UCSD-AML1 (cell line): ENCODE measurements at regions not wholly inside any gene's neighbourhood (a gene's known extent, or its start where the extent isn't known, plus 50 kb on each side); places are given as distances from the start of the nearest gene placed in this dataset.
"Not testable (repeated sequence)": the region's sequence is repeated elsewhere in the genome, so short reads cannot be mapped to it uniquely, and the experiment has no call there.

Experiments
- DNase-seq: peaks from one replicate; lab custom pipeline; 2025; ENCODE audit not compliant: unreplicated experiment; lab: John Stamatoyannopoulos, UW

DNA sequence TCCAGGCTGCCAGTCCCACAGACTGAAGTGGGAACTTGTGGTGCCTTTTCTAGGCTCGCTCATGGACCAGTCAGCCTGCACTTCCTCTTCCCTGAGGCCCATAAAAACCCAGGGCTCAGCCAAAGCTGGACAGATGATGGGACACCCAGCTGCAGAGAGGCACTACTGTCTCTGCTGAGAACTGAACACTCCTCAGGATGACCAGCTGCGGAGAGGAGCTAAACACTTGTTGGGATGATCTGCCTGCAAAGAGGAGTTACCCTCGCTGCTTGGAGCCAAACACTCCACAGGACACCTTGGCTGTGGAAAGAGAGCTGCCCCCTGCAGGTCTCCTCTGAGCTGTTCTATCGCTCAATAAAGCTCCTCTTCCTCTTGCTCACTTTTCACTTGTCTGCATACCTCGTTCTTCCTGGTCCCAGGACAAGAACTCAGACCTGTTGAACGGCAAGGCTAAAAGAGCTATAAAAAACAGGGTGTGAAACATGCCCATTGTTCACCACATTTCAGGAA lies 465.5 kb downstream of the GUCY1A2 start:
- no peak for DNase-seq

DNA sequence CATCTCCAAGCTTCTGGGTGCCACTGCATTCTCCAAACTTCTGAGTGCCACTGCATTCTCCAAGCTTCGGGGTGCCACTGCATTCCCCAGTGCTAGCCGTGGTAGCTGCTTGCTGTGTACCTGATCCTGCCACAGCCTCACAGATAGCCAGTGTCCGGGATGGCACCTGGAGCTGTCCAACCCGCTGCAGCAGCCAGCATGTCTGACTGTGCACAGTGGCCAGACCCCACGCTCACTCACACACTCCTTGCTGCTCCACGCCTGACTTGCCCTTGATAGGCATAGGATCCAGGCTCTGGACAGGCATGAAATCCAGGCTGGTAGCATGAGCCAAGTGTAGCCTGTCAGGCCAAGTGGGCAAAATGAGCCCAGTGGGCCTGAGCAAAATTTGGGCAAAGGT lies 465.0 kb downstream of the GUCY1A2 start:
- DNase-seq = peak; percentile 4

DNA sequence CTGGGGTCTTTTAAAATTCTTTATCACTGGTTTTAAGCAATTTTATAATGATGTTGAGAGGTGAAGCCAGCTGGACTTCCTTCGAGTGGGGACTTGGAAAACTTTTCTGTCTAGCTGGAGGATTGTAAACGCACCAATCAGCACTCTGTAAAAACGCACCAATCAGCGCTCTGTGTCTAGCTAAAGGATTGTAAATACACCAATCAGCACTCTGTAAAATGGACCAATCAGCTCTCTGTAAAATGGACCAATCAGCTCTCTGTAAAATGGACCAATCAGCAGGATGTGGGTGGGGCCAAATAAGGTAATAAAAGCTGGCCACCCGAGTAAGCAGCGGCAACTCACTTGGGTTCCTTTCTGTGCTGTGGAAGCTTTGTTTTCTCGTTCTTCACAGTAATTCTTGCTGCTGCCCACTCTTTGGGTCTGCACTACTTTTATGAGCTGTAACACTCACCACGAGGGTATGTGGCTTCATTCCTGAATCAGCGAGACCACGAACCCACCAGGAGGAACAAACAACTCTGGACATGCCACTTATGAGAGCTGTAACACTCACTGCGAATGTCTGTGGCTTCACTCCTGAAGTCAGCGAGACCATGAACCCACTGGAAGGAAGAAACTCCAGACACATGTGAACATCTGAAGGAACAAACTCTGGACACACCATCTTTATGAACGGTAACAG lies 462.6 kb downstream of the GUCY1A2 start:
- DNase-seq = not testable (repeated sequence)

DNA sequence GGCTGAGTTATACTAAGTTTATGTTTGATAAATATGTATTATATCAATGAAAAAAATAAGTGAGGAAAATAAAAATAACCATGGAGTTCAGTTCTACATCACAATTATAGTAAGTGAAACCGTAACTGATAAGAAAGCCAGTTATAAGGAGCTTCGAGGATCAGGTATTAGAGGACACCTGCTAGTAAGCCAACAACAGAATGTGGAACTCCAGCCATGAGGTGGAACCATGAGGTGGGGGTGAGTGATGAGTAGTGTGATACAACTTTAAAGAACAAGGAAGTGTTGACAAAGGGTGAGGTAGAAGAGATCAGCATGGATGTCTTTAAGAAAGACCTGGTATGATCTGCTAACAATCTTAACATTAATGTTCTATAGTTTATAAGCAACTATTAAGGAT lies 452.9 kb downstream of the GUCY1A2 start:
- no peak for DNase-seq

DNA sequence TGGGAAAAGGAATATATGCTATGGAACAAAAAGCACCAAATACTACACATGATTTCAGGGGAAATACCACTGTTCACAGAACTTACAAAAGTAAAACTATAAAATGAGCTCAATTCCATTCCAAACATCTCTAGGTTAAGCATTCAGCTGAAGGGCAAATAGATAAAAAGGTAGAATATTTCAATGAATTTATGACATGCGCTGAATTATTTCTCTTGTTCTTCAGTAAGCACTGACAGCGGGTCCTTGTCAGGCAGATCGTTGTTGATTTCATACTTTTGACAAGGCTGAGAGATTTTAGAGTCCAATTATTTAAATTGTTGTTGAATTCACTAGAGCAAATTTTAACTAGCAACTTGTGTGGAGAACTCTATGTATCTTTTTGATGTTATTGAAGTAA lies 449.6 kb downstream of the GUCY1A2 start:
- no peak for DNase-seq

DNA sequence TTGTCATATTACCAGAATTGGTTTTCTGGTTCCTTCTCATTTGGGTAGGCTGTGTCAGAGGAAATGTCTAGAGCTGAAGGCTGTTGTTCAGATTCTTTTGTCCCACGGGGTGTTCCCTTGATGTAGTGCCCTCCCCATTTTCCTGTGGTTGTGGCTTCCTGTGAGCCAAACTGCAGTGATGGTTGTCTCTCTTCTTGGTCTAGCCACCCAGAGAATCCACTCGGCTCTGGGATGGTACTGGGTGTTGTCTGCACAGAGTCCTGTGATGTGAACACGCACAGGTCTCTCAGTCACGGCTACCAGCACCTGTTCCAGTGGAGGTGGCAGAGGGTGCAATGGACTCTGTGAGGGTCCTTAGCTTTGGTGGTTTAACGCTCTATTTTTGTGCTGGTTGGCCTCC lies 440.9 kb downstream of the GUCY1A2 start:
- DNase-seq = not testable (repeated sequence)

DNA sequence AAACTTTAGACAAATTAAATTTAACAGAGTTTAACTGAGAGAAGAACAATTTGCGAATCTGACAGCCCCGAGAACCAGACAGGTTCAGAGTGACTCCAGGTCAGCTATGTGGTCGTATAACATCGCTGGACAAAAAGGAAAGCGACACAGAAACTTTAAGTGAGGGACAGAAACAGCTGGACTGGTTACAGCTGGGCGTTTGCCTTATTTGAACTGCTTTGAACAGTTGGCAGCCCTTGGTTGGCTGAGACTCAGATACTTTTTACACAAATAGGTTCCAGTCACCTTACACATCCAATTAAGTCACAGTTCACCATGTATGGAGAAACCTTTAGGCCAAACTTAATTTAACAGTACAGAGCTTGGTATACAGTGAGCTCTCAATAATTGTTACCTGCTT lies 436.9 kb downstream of the GUCY1A2 start:
- DNase-seq = no peak

DNA sequence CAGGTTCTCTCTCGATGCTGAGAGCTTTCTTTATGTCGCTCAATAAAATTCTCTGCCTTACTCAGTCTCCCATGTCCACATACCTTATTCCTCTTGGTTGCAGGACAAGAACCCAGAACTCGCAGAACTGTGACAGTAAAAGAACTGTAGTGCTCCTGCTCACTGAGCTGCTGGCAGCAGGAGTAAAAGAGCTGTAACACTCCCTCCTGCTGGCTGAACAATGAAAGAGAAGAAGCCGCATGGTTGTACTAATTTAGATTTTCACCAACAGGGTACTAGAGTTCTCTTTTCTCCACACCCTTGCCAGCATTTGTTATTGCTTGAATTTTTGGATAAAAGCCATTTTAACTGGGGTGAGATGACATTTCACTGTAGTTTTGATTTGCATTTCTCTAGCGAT lies 433.2 kb downstream of the GUCY1A2 start:
- no peak for DNase-seq

DNA sequence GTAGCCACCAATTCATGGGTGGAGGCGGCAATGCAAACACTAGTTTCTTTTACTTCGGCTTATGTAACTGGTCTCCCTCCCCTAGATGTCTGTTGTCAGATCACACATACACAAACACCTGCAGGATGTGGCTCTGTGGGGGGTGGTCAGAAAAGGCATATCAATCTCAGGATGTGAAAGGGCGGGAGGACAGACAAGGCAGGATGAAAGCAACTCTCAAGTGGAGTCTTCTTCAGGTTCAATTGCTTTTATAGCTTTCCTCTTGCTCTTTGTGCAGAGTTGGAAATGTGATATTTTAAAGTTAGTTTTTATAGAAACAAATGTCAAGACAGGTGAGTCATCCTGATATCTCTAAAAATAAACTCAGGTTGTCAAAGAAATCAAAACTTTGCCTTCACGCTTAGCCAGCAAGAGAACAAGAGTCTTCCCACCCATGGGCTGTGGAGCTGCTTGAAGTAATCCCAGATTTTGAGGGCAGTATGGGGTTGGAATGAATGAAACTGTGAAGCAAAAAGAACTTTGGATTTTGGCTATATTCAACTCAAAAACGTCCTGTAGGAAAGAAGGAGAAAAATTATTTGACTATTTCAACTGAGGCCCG lies 423.4 kb downstream of the GUCY1A2 start:
- DNase-seq = no peak

DNA sequence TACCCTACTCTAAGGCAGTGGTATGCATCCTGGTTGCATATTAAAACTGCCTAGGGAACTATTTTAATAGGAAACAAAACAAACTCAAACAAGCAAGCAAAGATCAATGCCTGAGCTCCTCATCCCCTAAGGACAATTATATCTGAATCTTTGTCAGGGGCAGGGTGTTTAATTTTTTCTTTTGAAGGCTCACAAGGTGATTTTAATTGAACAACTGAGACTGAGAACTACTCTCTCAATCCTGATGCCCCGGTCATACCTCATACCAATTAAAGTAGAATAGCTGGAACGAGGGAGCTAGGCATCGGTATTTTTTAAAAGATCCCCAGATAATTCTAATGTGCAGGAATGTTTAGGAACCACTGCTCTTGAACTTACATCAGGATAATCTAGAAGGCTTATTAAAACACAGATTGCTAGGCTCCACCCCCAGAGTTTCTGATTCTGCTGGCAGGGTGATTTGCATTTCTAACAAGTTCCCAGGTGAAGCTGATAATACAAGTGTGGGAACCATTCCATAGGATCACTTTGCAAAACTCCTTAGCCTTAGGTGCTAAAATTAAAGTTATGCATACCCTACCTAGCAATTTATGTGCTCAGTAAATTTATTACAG lies 416.5 kb downstream of the GUCY1A2 start:
- no peak for DNase-seq

DNA sequence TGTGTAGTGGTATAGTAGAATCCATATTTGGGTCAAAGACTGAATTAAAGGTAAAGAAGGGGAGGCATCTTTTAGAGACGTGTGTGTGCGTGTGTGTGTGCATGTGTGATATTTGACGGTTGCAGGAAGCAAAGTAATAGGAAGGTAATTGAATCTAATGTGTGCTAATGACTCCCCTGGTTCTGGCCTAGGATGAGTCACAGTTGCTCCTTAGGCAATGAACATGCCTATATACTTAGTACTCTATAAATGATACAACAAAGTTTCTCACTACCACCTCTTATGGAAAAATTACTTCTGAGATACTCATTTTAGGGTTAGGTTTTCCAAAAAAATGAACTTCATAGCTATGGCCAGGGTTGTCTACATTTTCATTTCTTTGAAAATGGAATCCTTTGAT lies 409.6 kb downstream of the GUCY1A2 start:
- DNase-seq = no peak

DNA sequence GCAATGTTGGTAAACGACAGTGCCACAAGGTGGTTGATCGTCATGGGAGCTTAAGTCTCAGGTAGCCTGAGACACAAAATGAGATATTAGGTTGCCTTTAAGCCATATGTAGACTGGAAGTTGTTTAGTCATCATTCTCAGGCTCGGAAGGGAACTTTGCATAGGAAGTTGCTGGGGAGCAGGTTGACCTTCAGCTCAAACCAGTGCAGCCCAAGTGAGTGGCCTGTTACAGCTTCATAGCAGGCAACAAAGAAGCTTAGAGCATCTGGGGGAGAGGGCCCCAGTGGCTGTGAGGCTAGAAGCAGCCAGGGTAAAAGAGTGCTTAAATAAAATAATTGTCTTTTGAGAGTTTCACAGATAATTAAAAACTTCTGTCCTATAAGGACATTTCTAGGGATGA lies 404.0 kb downstream of the GUCY1A2 start:
- DNase-seq = no peak

DNA sequence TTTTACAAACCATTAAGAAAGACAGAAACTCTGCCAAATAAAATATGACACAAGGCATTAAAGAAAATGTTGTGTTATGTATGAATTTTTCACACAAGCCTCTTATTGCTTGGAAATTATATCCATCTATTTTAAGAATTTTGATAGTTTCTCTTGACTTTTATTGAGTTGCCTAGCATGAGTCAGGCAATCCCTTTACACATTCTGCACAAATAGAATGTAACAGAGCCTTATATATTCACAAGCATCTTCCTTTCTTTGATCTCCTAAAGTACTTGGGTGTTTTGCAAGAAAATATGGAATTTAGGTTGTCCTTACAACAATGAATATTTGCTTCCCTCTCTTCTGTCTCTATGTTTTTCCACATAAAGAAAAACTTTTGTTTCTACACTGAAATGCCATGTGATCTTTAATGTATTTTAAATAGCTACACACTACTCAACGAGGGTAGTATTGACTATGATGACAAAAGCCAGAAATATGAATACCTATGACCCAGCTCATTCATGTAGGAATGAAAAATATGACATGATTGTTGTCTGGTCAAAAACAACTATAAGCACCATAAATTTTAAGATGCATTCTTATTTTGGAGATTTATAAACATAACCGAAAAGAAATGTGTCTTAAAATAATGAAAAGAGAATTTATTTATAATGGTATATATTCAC lies 398.8 kb downstream of the GUCY1A2 start:
- no peak for DNase-seq

DNA sequence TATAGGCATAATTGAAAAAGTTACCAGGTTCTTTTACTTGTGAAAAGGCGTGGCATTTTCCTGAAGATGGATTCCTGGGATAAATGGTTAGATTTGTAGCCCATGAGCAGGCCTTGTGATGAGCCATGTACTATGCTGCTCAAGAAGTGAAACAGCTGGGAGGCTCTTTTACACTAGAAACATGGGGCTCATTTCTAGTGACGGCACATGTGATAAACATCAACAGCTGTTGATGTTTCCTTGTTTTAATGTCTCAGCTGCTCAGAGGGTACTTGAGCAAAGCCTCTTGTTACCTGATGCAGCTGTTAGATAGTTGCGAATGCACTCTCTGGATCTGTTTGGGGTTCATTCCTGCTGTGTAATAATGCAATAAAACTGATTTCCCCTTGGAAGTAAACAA lies 396.8 kb downstream of the GUCY1A2 start:
- no peak for DNase-seq
